B cell (primary cell): ENCODE measurements at regions not wholly inside any gene's neighbourhood (a gene's known extent, or its start where the extent isn't known, plus 50 kb on each side); places are given as distances from the start of the nearest gene placed in this dataset.

ENCODE experiments used
- ATAC-seq: fragments of 200-7000 bp; cut with Tn5 transposase; one replicate; pipeline ENCODE4 v1.10.0; 2021; ENCODE audit warnings: low read depth, mild to moderate bottlenecking, moderate number of reproducible peaks, moderate library complexity
- CTCF ChIA-PET: fragments of 350-600 bp; sonication (Branson Sonifier 250); formaldehyde crosslinking; loops from one replicate; lab custom pipeline; 2021; ENCODE audit warnings: antibody characterized with exemption, inconsistent platforms; lab: Charles Lee
- POLR2A ChIA-PET: fragments of 350-600 bp; sonication (Branson Sonifier 250); formaldehyde crosslinking; loops from one replicate; lab custom pipeline; 2021; ENCODE audit warnings: antibody characterized with exemption; lab: Charles Lee
- DNase-seq: peaks from one replicate; pipeline ENCODE4 v3.0.0; 2013
- H2AFZ ChIP-seq: 2 replicates; pipeline ENCODE4 v1.6.1; 2012; ENCODE audit warnings: mild to moderate bottlenecking, low read depth, low read length; ENCODE audit not compliant: insufficient read depth, poor library complexity, severe bottlenecking
- H3K27ac ChIP-seq, 2 donors: 1 replicate in 1 of 2; 2 replicates in 1 of 2; pipeline ENCODE4 v1.5.1; 2012 to 2013; ENCODE audit warnings: low read length in 2 of 2, mild to moderate bottlenecking in 2 of 2, moderate library complexity in 1 of 2
- H3K27me3 ChIP-seq, 4 experiments: fragments of 200-600 bp in 1 of 4; sonication (generic) in 1 of 4; replicated peaks in 1 of 4; 1 replicate in 2 of 4; 2 replicates in 2 of 4; pipeline versions ENCODE4 v1.6.1 to v1.7.0; 2013 to 2016; ENCODE audit warnings: low read length in 3 of 4, mild to moderate bottlenecking in 2 of 4, mixed read lengths in 1 of 4, moderate library complexity in 1 of 4; ENCODE audit not compliant: insufficient read depth in 4 of 4, control insufficient read depth in 3 of 4; ENCODE audit errors: control extremely low read depth in 1 of 4
- H3K36me3 ChIP-seq, 2 experiments: replicated peaks in 1 of 2; 1 replicate in 1 of 2; 2 replicates in 1 of 2; pipeline versions ENCODE4 v1.6.1 to v1.7.1; 2013; ENCODE audit warnings: low read length in 1 of 2; ENCODE audit not compliant: insufficient read depth in 2 of 2, control insufficient read depth in 1 of 2; ENCODE audit errors: control extremely low read depth in 1 of 2, extremely low read depth in 1 of 2
- H3K4me1 ChIP-seq, 2 donors: fragments of 200-600 bp in 1 of 2; sonication (generic) in 1 of 2; 1 replicate in 1 of 2; 2 replicates in 1 of 2; pipeline versions ENCODE4 v1.5.1 to v1.6.1; 2013 to 2017; ENCODE audit warnings: low read length in 2 of 2; ENCODE audit not compliant: control insufficient read depth in 2 of 2, insufficient read depth in 2 of 2
- H3K4me2 ChIP-seq: replicated peaks from 2 replicates; pipeline ENCODE3; 2012; ENCODE audit warnings: mild to moderate bottlenecking, low read depth, low read length; ENCODE audit not compliant: poor library complexity, severe bottlenecking
- H3K4me3 ChIP-seq, 5 experiments: fragments of 200-600 bp in 1 of 5; sonication (generic) in 1 of 5; 1 replicate in 3 of 5; 2 replicates in 2 of 5; pipeline versions ENCODE4 v1.5.1 to v1.7.0; 2011 to 2016; ENCODE audit warnings: low read length in 4 of 5, mild to moderate bottlenecking in 4 of 5, low read depth in 2 of 5, control low read depth in 1 of 5, moderate library complexity in 1 of 5; ENCODE audit not compliant: insufficient read depth in 1 of 5; ENCODE audit errors: control extremely low read depth in 1 of 5, extremely low read depth in 1 of 5
- H3K79me2 ChIP-seq: fragments of 200-600 bp; sonication (generic); one replicate; pipeline ENCODE4 v1.6.0; 2016; ENCODE audit warnings: low read length; ENCODE audit not compliant: control insufficient read depth, insufficient read depth
- H3K9ac ChIP-seq: fragments of 200-600 bp; sonication (generic); 2 replicates; pipeline ENCODE4 v1.6.1; 2017; ENCODE audit warnings: mild to moderate bottlenecking, low read length, moderate library complexity
- H3K9me3 ChIP-seq, 3 donors: one replicate each; pipeline versions ENCODE4 v1.6.1 to v1.7.1; 2013; ENCODE audit warnings: low read length in 2 of 3; ENCODE audit not compliant: control insufficient read depth in 2 of 3, insufficient read depth in 1 of 3; ENCODE audit errors: control extremely low read depth in 1 of 3
- H4K20me1 ChIP-seq: 2 replicates; pipeline ENCODE4 v1.6.0; 2012; ENCODE audit warnings: mild to moderate bottlenecking, low read length; ENCODE audit not compliant: insufficient read depth, control insufficient read depth, poor library complexity, severe bottlenecking
- H3K27ac Mint-ChIP-seq: one replicate; pipeline ENCODE4 v1.8.0; 2021; ENCODE audit warnings: mixed read lengths
- H3K27me3 Mint-ChIP-seq: one replicate; pipeline ENCODE4 v1.8.0; 2021; ENCODE audit warnings: mixed read lengths
- H3K4me1 Mint-ChIP-seq: one replicate; pipeline ENCODE4 v1.8.0; 2021; ENCODE audit warnings: mixed read lengths
- H3K4me3 Mint-ChIP-seq: one replicate; pipeline ENCODE4 v1.8.0; 2021; ENCODE audit warnings: mixed read lengths
- H3K9me3 Mint-ChIP-seq: one replicate; pipeline ENCODE4 v1.8.0; 2022; ENCODE audit warnings: mixed read lengths; ENCODE audit not compliant: insufficient read depth
- CTCF ChIP-seq: fragments of 200-600 bp; IDR thresholded peaks from one replicate; pipeline ENCODE4 v1.8.0; 2022; ENCODE audit warnings: antibody characterized with exemption, mild to moderate bottlenecking
- EZH2 ChIP-seq: IDR thresholded peaks from 2 replicates; pipeline ENCODE4 v1.6.1; 2012; ENCODE audit warnings: borderline replicate concordance, low read depth, mild to moderate bottlenecking, moderate library complexity, low read length; ENCODE audit not compliant: insufficient read depth, poor library complexity, severe bottlenecking
- WGBS: methylation state at CpG from one replicate; pipeline ENCODE4 v1.1.5; 2013; ENCODE audit warnings: missing lambda C conversion rate; ENCODE audit not compliant: insufficient coverage; 5-methylcytosine and 5-hydroxymethylcytosine counted together
- intact Hi-C: fragments of 100-400 bp; cut with micrococcal nuclease; formaldehyde crosslinking; loops from one replicate; pipeline ENCODE4 v1.10.0; 2022

GRCh38 chr18:40662898-40663437 lies 1292.1 kb upstream of the PIK3C3 start:
- Mint-ChIP-seq H3K4me1 (no peaks in the 10 kb centered on the region), H3K9me3 (peaks cover 10% of the 10 kb centered on the region), H3K4me3 (no peak overlapping the region), H3K27me3 (no peaks in the 10 kb centered on the region), H3K27ac (no peak overlapping the region)
- no peaks in the 10 kb centered on the region for H4K20me1 ChIP-seq
- intact Hi-C loops: loop anchor here (10.0 kb wide), 1 partner anchor 62 kb away; no protein-coding TSS in a partner anchor
- no peak overlapping the region for H3K9ac ChIP-seq
- no peak overlapping the region for H2AFZ ChIP-seq
- 88% methylated on average over 10 of the region's 16 CpGs for WGBS
- peaks cover 0 to 8% (median 0%) of the 10 kb centered on the region in 3 donors for H3K9me3 ChIP-seq
- ChIA-PET POLR2A (no interaction called here), CTCF (no interaction called here)
- H3K36me3 ChIP-seq: no peaks in the 10 kb centered on the region
- TF ChIP-seq EZH2 (no peak), CTCF (no peak)
- H3K4me2 ChIP-seq: no peak overlapping the region
- H3K27me3 ChIP-seq: no peaks in the 10 kb centered on the region
- no peaks in the 10 kb centered on the region for H3K79me2 ChIP-seq
- DNase-seq (no peak), ATAC-seq (no peak)
- no peaks in the 10 kb centered on the region for H3K4me1 ChIP-seq
- no peak overlapping the region for H3K4me3 ChIP-seq
- no peak overlapping the region for H3K27ac ChIP-seq

GRCh38 chr18:40653682-40654081 lies 1301.4 kb upstream of the PIK3C3 start:
- no peak overlapping the region for H3K4me3 Mint-ChIP-seq
- H2AFZ ChIP-seq: no peak overlapping the region
- POLR2A ChIA-PET: no interaction called here
- H3K36me3 ChIP-seq: no peaks in the 10 kb centered on the region
- no peak overlapping the region for H3K4me3 ChIP-seq
- H3K27ac Mint-ChIP-seq: no peak overlapping the region
- CTCF ChIA-PET: no interaction called here
- no peak for DNase-seq
- ATAC-seq: no peak
- H3K79me2 ChIP-seq: no peaks in the 10 kb centered on the region
- no peak overlapping the region for H3K27ac ChIP-seq
- no peaks in the 10 kb centered on the region for H3K27me3 ChIP-seq
- no CpG with 5 or more reads among the region's 1 CpG for WGBS
- H3K4me1 Mint-ChIP-seq: no peaks in the 10 kb centered on the region
- TF ChIP-seq EZH2 (no peak), CTCF (no peak)
- peaks cover 3% of the 10 kb centered on the region for H3K9me3 Mint-ChIP-seq
- no peaks in the 10 kb centered on the region for H4K20me1 ChIP-seq
- no peak overlapping the region for H3K9ac ChIP-seq
- no peak overlapping the region for H3K4me2 ChIP-seq
- intact Hi-C loops: no loop called here
- no peaks in the 10 kb centered on the region for H3K27me3 Mint-ChIP-seq
- peaks cover 0 to 4% (median 0%) of the 10 kb centered on the region in 3 donors for H3K9me3 ChIP-seq
- H3K4me1 ChIP-seq: no peaks in the 10 kb centered on the region
